IPS DF 4.7 (cell line): ENCODE measurements at regions not wholly inside any gene's neighbourhood (a gene's known extent, or its start where the extent isn't known, plus 50 kb on each side); places are given as distances from the start of the nearest gene placed in this dataset.

Source experiments
- DNase-seq: peaks from one replicate; pipeline ENCODE4 v3.0.0-alpha.2; 2013; ENCODE audit warnings: low spot score; ENCODE audit errors: extremely low read depth

GRCh38 chr4:14769993-14770392 lies 232.3 kb upstream of the CPEB2 start:
- DNase-seq: no peak

GRCh38 chr4:14771094-14771493 lies 231.2 kb upstream of the CPEB2 start:
- no peak for DNase-seq

DNA sequence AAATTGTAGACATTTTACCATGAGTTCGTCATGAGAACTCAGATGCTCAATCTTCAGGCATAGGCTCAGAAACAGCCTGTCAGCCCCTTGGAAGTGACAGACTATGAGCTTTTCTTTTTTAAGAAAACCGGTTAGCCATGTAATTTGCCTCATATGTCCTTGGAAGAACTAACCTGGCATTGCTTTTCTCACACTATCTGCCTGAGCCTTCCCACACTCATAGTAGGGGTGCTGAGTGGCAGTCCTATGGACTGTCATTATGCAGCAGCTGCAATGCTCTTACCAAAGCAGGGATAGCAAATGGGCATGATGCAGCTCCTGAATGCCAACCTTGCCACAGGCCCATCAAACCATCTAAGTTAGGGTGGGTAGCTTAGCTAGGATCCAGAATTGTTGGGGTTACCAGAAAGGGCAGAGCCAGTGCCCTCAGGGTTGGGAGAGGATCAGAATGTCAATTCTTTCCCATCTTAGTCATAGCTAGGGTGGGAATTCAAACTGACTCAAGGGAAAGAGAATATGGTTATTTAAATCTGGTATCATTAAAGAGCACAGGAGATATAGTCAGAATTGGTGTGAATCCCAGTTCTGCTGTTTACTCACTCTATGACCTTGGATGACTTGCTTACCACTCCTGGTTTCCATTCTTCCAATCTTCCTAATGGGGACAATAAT lies 230.6 kb upstream of the CPEB2 start:
- DNase-seq: no peak

DNA sequence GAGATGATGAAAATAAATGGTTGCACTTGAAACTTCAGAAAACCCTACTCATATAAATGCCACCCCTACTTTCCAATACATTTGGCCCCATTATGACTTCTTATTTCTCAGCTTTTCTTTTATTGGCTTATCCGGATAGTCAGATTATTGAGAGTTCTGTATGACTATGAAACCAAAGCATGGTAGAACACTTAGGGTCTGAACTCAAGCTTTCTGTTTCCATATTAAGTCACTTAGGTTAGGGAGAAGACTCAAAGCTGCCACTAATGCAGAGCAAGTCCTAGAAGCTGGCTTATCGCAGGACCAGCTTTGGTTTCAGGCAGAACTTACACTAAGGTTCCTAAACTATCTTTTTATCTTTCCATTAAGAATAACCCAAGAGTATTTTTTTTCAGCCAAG lies 229.9 kb upstream of the CPEB2 start:
- DNase-seq: no peak

- DNase-seq: no peak
Measured at GRCh38 chr4:14783011-14783877, 219.0 kb upstream of the CPEB2 start.

DNA sequence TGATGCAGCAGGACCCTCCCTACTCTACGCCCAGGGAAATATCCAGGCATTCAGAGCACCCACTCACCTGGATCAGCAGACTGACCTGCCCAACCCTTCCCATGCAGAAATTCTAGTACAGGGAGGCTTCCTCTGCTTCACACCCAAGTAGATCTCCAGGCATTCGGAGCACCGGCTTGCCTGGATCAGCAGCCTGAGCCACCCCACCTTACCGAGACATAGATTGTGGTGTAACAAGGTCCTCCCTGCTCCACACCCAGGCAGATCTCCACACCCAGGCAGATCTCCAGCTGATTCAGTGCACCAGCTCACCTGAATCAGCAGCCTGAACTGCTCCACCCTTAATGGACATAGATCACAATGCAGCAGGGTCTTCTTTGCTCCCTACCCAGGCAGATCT lies 215.1 kb upstream of the CPEB2 start:
- DNase-seq: no peak

DNA sequence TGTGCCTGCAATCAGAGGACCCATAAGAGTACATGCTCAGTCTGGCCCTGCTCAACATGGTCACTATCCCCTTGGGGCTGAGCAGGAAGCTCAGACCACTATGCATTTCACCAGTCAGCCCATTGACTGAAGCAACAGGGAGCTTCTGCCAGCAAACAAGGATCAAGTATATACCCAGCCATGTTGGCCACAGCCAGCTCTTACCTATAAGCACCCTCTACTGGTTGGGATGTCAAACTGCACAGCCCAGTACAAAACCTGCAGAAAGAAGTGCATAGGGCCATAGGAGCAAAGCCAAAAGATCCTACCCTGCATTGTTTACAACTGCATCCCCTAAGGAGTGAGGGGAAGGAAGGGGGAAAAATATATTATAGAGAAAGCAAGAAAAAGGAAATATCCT lies 214.4 kb upstream of the CPEB2 start:
- peak; percentile 22 for DNase-seq

GRCh38 chr4:14790494-14790893 lies 211.8 kb upstream of the CPEB2 start:
- DNase-seq: no peak

GRCh38 chr4:14792702-14793227 lies 209.5 kb upstream of the CPEB2 start:
- no peak for DNase-seq

- DNase-seq: no peak
Measured at GRCh38 chr4:14800977-14801376, 201.3 kb upstream of the CPEB2 start.

- no peak for DNase-seq
Measured at GRCh38 chr4:14802596-14802995, 199.7 kb upstream of the CPEB2 start.

DNA sequence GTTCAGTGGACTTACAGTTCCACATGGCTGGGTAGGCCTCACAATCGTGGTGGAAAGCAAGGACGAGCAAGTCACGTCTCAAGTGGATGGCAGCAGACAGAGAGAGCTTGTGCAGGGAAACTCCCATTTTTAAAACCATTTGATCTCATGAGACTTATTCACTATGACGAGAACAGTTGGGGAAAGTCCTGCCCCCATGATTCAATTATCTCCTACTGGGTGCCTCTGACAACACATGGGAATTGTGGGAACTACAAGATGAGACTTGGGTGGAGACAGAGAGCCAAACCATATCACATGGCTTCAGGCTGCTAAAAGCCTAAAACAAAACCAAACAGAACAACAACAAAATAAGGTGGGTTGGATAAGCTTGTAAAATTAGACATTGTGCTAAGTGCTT lies 194.4 kb upstream of the CPEB2 start:
- no peak for DNase-seq

DNA sequence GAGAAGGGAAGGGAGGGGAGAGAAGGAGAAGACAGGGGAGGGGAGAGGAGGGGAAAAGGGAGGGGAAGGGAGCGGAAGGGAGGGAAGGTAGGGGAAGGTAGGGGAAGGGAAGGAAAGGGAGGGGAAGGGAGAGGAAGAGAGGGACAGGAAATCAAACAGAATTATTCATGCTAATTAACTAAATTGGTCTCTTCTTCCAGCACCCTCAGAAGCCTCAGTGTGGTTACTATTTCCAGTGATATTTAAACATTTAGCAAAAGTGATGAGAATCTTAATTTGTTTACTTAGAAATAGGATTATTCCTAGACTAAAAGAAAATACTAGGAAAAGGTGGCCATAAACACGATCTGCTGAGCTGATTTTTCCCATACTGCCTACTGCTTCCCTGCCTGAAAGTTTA lies 193.1 kb upstream of the CPEB2 start:
- no peak for DNase-seq

GRCh38 chr4:14810121-14810520 lies 192.2 kb upstream of the CPEB2 start:
- DNase-seq: no peak

- DNase-seq: no peak
Measured at GRCh38 chr4:14810568-14810967, 191.7 kb upstream of the CPEB2 start.

DNA sequence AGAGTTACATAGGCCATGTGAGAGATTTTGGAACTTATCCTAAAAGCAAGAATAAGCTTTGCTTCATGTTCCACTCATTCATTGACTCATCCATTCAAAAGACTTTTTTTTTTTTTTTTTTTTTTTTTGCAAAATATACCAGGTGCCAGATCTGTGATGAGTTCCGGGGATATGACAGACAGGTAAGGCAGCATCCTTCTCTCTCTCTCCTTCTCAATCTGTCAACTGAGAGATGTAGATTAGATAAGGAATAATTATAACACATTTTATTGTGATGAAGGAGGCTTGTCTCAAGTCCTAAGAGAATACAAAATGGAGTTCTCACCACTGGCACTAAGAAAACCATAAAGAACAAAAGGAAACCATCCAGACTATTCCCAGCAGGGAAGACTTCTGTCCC lies 190.2 kb upstream of the CPEB2 start:
- DNase-seq: no peak

GRCh38 chr4:14816623-14817261 lies 185.5 kb upstream of the CPEB2 start:
- no peak for DNase-seq

GRCh38 chr4:14824189-14824588 lies 178.1 kb upstream of the CPEB2 start:
- no peak for DNase-seq

GRCh38 chr4:14827111-14827510 lies 175.2 kb upstream of the CPEB2 start:
- DNase-seq: no peak

DNA sequence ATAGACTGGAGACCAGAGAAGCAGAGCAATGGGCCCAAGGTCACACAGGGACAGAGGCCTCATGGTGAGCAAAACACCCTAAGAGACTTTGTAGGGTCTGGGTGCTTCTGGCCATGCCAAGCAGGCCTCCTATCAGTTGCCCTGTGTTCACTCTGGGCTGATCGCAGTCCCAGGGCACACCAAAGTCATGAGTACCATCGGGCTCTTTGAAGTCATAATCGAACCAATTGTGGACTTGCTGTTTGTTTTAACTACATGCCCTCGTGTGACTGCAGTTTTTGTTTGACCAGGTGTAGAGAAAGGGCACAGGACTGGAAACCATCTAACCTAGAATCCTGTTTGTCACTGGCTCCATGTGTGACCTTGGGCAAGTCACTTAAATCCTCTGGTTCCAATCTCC lies 172.5 kb upstream of the CPEB2 start:
- DNase-seq: no peak

- DNase-seq: no peak
Measured at GRCh38 chr4:14831416-14831815, 170.9 kb upstream of the CPEB2 start.

- DNase-seq: no peak
Measured at GRCh38 chr4:14833053-14833452, 169.2 kb upstream of the CPEB2 start.
